ENCODE measurements at regions not wholly inside any gene's neighbourhood (a gene's known extent, or its start where the extent isn't known, plus 50 kb on each side); places are given as distances from the start of the nearest gene placed in this dataset.

- TF ChIP-seq CTCF (conservative IDR thresholded peaks at IDR 0.05 in 1 of 2, IDR thresholded peaks at IDR 0.05 in 1 of 2; ENCODE audit: extremely low read depth in 1 of 2, insufficient read depth in 1 of 2, low read depth in 1 of 2, low read length in 2 of 2), result no peak
- TF ChIP-seq EZH2 (IDR thresholded peaks at IDR 0.05; ENCODE audit: borderline replicate concordance, low read length), result no peak
Measured at GRCh38 chr18:7288544-7288943, 57.7 kb downstream of the LRRC30 start.
